ENCODE measurements at regions not wholly inside any gene's neighbourhood (a gene's known extent, or its start where the extent isn't known, plus 50 kb on each side); places are given as distances from the start of the nearest gene placed in this dataset.

DNA sequence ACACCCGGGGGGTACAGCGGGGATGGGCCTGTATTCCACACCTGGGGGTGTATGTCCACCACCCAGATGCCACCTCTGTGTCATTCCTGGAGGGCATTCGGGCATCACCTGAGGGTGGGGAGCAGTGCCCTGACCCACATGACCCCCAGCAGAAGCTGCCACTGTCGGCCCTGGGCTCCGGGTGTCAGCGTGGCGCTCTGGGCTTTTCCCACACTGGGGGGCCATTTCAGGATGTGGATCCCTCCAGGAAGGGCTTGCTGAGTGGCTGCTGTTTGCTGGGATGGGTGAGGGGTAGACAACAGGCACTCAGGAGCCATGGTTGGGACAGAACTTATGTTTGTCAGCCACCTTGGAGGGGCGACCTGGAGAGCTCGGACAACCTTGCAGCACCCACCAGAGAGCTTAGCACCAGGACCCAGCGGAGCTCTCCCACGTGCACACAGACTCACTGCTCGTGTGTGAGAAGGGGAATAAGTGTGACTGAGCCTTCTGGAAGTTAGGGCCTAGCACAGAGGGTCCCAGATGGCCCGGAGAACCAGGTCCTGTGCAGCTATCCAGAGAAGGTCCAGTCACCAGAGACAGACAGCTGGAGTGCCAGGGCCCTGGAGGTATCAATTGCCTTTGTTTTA is 102.7 kb downstream of the METRNL start:
- Histone ChIP-seq H3K4me1 (ENCODE audit: control insufficient read depth, extremely low read depth, insufficient read depth, low read length) (peaks cover 11% of the 10 kb centered on the region), H3K9me1 (replicated peaks; ENCODE audit: control insufficient read depth, extremely low read depth, insufficient read depth, low read length) (no peaks in the 10 kb centered on the region), H3K9me3 (replicated peaks; ENCODE audit: control insufficient read depth, insufficient read depth, low read length) (no peaks in the 10 kb centered on the region), H3K4me3 (replicated peaks in 1 of 3; ENCODE audit: insufficient read depth in 1 of 3, low read depth in 1 of 3, low read length in 3 of 3) (no peak overlapping the region), H3K9ac (replicated peaks; ENCODE audit: extremely low read depth, insufficient read depth, low read length) (no peak overlapping the region), H3K79me2 (ENCODE audit: control insufficient read depth, insufficient read depth, low read length) (no peaks in the 10 kb centered on the region), H2AFZ (ENCODE audit: low read depth, low read length) (no peak overlapping the region), H3K36me3 (ENCODE audit: control insufficient read depth in 2 of 2, extremely low read depth in 1 of 2, insufficient read depth in 2 of 2, low read length in 2 of 2) (no peaks in the 10 kb centered on the region), H3K4me2 (ENCODE audit: insufficient read depth, low read length) (no peak overlapping the region), H4K20me1 (replicated peaks; ENCODE audit: control insufficient read depth, extremely low read depth, insufficient read depth, low read length) (no peaks in the 10 kb centered on the region), H3K27me3 (ENCODE audit: control insufficient read depth in 2 of 2, insufficient read depth in 2 of 2, low read length in 2 of 2) (no peaks in the 10 kb centered on the region), H3K27ac (ENCODE audit: insufficient read depth, low read depth, low read length) (no peak overlapping the region)
- FAIRE-seq (no peak), DNase-seq (ENCODE audit: low read depth, low spot score) (no peak)
- BruUV-seq (replicated peaks): no TSS peak
- dilution Hi-C loops (cut with MboI; ENCODE audit: extremely low pct_ligation_motif_present, low sequenced_read_pairs) (no loop called here), intact Hi-C loops (cut with micrococcal nuclease) (no loop called here)
- ChIA-PET CTCF (no interaction called here), POLR2A (no interaction called here)
- TF ChIP-seq, protein P1, sequence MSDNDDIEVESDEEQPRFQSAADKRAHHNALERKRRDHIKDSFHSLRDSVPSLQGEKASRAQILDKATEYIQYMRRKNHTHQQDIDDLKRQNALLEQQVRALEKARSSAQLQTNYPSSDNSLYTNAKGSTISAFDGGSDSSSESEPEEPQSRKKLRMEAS (IDR thresholded peaks at IDR 0.05; ENCODE audit: insufficient read depth, insufficient read length): no peak
- TF ChIP-seq POLR2A (IDR thresholded peaks at IDR 0.05; ENCODE audit: low read depth, low read length): no peak
- TF ChIP-seq EZH2 (IDR thresholded peaks at IDR 0.05; ENCODE audit: borderline replicate concordance, low read depth, low read length, severe bottlenecking): no peak
- TF ChIP-seq FOS (IDR thresholded peaks at IDR 0.05; ENCODE audit: borderline replicate concordance, insufficient read depth, low read length): no peak
- TF ChIP-seq GATA2 (IDR thresholded peaks at IDR 0.05; ENCODE audit: insufficient read depth, insufficient read length, low read depth, low read length): no peak
- no peak for TF ChIP-seq POLR2AphosphoS5 (IDR thresholded peaks at IDR 0.05; ENCODE audit: insufficient read depth, low read depth, low read length)
- no peak for TF ChIP-seq JUN (IDR thresholded peaks at IDR 0.05; ENCODE audit: borderline replicate concordance, insufficient read depth, insufficient read length, low read depth)
- TF ChIP-seq, protein P2, sequence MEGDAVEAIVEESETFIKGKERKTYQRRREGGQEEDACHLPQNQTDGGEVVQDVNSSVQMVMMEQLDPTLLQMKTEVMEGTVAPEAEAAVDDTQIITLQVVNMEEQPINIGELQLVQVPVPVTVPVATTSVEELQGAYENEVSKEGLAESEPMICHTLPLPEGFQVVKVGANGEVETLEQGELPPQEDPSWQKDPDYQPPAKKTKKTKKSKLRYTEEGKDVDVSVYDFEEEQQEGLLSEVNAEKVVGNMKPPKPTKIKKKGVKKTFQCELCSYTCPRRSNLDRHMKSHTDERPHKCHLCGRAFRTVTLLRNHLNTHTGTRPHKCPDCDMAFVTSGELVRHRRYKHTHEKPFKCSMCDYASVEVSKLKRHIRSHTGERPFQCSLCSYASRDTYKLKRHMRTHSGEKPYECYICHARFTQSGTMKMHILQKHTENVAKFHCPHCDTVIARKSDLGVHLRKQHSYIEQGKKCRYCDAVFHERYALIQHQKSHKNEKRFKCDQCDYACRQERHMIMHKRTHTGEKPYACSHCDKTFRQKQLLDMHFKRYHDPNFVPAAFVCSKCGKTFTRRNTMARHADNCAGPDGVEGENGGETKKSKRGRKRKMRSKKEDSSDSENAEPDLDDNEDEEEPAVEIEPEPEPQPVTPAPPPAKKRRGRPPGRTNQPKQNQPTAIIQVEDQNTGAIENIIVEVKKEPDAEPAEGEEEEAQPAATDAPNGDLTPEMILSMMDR (IDR thresholded peaks at IDR 0.05; ENCODE audit: extremely low read depth in 1 of 2, insufficient read depth in 1 of 2, low read depth in 1 of 2, low read length in 2 of 2): no peak
- TF ChIP-seq MYC (IDR thresholded peaks at IDR 0.05; ENCODE audit: low read depth, low read length): no peak
